Naive thymus-derived CD8-positive, alpha-beta T cell (primary cell): ENCODE measurements at regions not wholly inside any gene's neighbourhood (a gene's known extent, or its start where the extent isn't known, plus 50 kb on each side); places are given as distances from the start of the nearest gene placed in this dataset.
"Not testable (repeated sequence)": the region's sequence is repeated elsewhere in the genome, so short reads cannot be mapped to it uniquely, and the experiment has no call there.

Source experiments
- ATAC-seq, 2 donors: fragments of 150-1000 bp; cut with Tn5 transposase in 1 of 2; sonication (Bioruptor Pico), chemical (Tn5 transposase) in 1 of 2; 1 replicate in 1 of 2; 2 replicates in 1 of 2; pipeline ENCODE4 v1.10.0; 2021; ENCODE audit warnings: mild to moderate bottlenecking in 2 of 2, moderate library complexity in 2 of 2
- POLR2A ChIA-PET: fragments of 350-600 bp; sonication (Branson Sonifier 250); formaldehyde crosslinking; loops from one replicate; lab custom pipeline; 2021; ENCODE audit warnings: antibody characterized with exemption; lab: Charles Lee
- DNase-seq, 10 donors: peaks; one replicate each; pipeline versions ENCODE4 v3.0.0 to v3.0.0-alpha.2; 2020 to 2022
- H3K27ac Mint-ChIP-seq, 10 donors: one replicate each; pipeline ENCODE4 v1.8.0; 2020 to 2022; ENCODE audit warnings: mild to moderate bottlenecking in 10 of 10, mixed read lengths in 10 of 10, moderate library complexity in 4 of 10, inconsistent platforms in 1 of 10
- H3K27me3 Mint-ChIP-seq, 5 donors: one replicate each; pipeline ENCODE4 v1.8.0; 2021 to 2022; ENCODE audit warnings: mixed read lengths in 5 of 5
- H3K36me3 Mint-ChIP-seq, 3 donors: one replicate each; pipeline ENCODE4 v1.8.0; 2020 to 2022; ENCODE audit warnings: mixed read lengths in 3 of 3, mild to moderate bottlenecking in 2 of 3, inconsistent platforms in 1 of 3
- H3K4me1 Mint-ChIP-seq, 4 donors: one replicate each; pipeline ENCODE4 v1.8.0; 2021 to 2022; ENCODE audit warnings: mixed read lengths in 4 of 4
- H3K4me3 Mint-ChIP-seq, 10 donors: one replicate each; pipeline ENCODE4 v1.8.0; 2020 to 2022; ENCODE audit warnings: mild to moderate bottlenecking in 10 of 10, mixed read lengths in 10 of 10, moderate library complexity in 6 of 10, inconsistent platforms in 1 of 10
- H3K9me3 Mint-ChIP-seq, 9 donors: one replicate each; pipeline ENCODE4 v1.8.0; 2020 to 2022; ENCODE audit warnings: mixed read lengths in 9 of 9, mild to moderate bottlenecking in 3 of 9, inconsistent platforms in 1 of 9, moderate library complexity in 1 of 9

GRCh38 chr13:62447771-62448382 is 1032.2 kb upstream of the PCDH20 start:
- POLR2A ChIA-PET, H3K4me3 Mint-ChIP-seq, H3K27ac Mint-ChIP-seq, H3K27me3 Mint-ChIP-seq, ATAC-seq, H3K4me1 Mint-ChIP-seq, DNase-seq, H3K36me3 Mint-ChIP-seq: not testable (repeated sequence)
- peaks cover 0 to 13% (median 0%) of the 10 kb centered on the region in 9 donors for H3K9me3 Mint-ChIP-seq

- ATAC-seq, result no peak
- Mint-ChIP-seq H3K27ac (no peak overlapping the region), H3K4me3 (no peak overlapping the region), H3K36me3 (no peaks in the 10 kb centered on the region), H3K27me3 (no peaks in the 10 kb centered on the region), H3K9me3 (peaks cover 0 to 17% (median 0%) of the 10 kb centered on the region in 9 donors), H3K4me1 (no peaks in the 10 kb centered on the region)
- POLR2A ChIA-PET, result no interaction called here
- DNase-seq, result no peak
Observed at GRCh38 chr13:62444805-62445204, 1029.2 kb upstream of the PCDH20 start.

GRCh38 chr13:62434081-62434480 is 1018.4 kb upstream of the PCDH20 start:
- H3K27ac Mint-ChIP-seq, result no peak overlapping the region
- ATAC-seq, result no peak
- H3K27me3 Mint-ChIP-seq, result no peaks in the 10 kb centered on the region
- H3K4me1 Mint-ChIP-seq, result no peaks in the 10 kb centered on the region
- no peak for DNase-seq
- no peak overlapping the region for H3K4me3 Mint-ChIP-seq
- H3K36me3 Mint-ChIP-seq, result no peaks in the 10 kb centered on the region
- POLR2A ChIA-PET, result no interaction called here
- peaks cover 0 to 13% (median 0%) of the 10 kb centered on the region in 9 donors for H3K9me3 Mint-ChIP-seq

GRCh38 chr13:62433660-62434059 is 1018.0 kb upstream of the PCDH20 start:
- Mint-ChIP-seq H3K4me1 (no peaks in the 10 kb centered on the region), H3K4me3 (no peak overlapping the region), H3K36me3 (no peaks in the 10 kb centered on the region), H3K9me3 (peaks cover 0 to 11% (median 0%) of the 10 kb centered on the region in 9 donors), H3K27ac (no peak overlapping the region), H3K27me3 (no peaks in the 10 kb centered on the region)
- POLR2A ChIA-PET, result no interaction called here
- ATAC-seq (no peak), DNase-seq (no peak)

- peaks cover 0 to 11% (median 0%) of the 10 kb centered on the region in 9 donors for H3K9me3 Mint-ChIP-seq
- no peak overlapping the region for H3K27ac Mint-ChIP-seq
- no peaks in the 10 kb centered on the region for H3K4me1 Mint-ChIP-seq
- no peaks in the 10 kb centered on the region for H3K36me3 Mint-ChIP-seq
- ATAC-seq (no peak), DNase-seq (no peak)
- POLR2A ChIA-PET, result no interaction called here
- no peaks in the 10 kb centered on the region for H3K27me3 Mint-ChIP-seq
- H3K4me3 Mint-ChIP-seq, result no peak overlapping the region
Observed at GRCh38 chr13:62432906-62433305, 1017.3 kb upstream of the PCDH20 start.

GRCh38 chr13:62432295-62432694 is 1016.6 kb upstream of the PCDH20 start:
- H3K36me3 Mint-ChIP-seq, result no peaks in the 10 kb centered on the region
- no peak overlapping the region for H3K4me3 Mint-ChIP-seq
- ATAC-seq (no peak), DNase-seq (no peak)
- no peak overlapping the region for H3K27ac Mint-ChIP-seq
- no peaks in the 10 kb centered on the region for H3K4me1 Mint-ChIP-seq
- peaks cover 0 to 10% (median 0%) of the 10 kb centered on the region in 9 donors for H3K9me3 Mint-ChIP-seq
- POLR2A ChIA-PET, result no interaction called here
- H3K27me3 Mint-ChIP-seq, result peaks cover 0 to 1% (median 0%) of the 10 kb centered on the region in 5 donors

GRCh38 chr13:62431852-62432251 is 1016.2 kb upstream of the PCDH20 start:
- Mint-ChIP-seq H3K4me3 (no peak overlapping the region), H3K36me3 (no peaks in the 10 kb centered on the region)
- POLR2A ChIA-PET, result no interaction called here

GRCh38 chr13:62418872-62419271 is 1003.2 kb upstream of the PCDH20 start:
- Mint-ChIP-seq H3K4me3 (no peak overlapping the region), H3K9me3 (peaks cover 0 to 5% (median 0%) of the 10 kb centered on the region in 9 donors), H3K27ac (no peak overlapping the region), H3K27me3 (no peaks in the 10 kb centered on the region), H3K36me3 (no peaks in the 10 kb centered on the region), H3K4me1 (no peaks in the 10 kb centered on the region)
- POLR2A ChIA-PET, result no interaction called here
- no peak for ATAC-seq
- DNase-seq, result no peak

More at GRCh38 chr13:62431852-62432251, 1016.2 kb upstream of the PCDH20 start:
- Mint-ChIP-seq H3K9me3 (peaks cover 0 to 5% (median 0%) of the 10 kb centered on the region in 9 donors), H3K4me1 (no peaks in the 10 kb centered on the region), H3K27me3 (peaks cover 0 to 1% (median 0%) of the 10 kb centered on the region in 5 donors), H3K27ac (no peak overlapping the region)
- DNase-seq (no peak), ATAC-seq (no peak)

GRCh38 chr13:62418376-62418775 is 1002.7 kb upstream of the PCDH20 start:
- Mint-ChIP-seq H3K4me3 (no peak overlapping the region), H3K27ac (no peak overlapping the region), H3K27me3 (no peaks in the 10 kb centered on the region), H3K4me1 (no peaks in the 10 kb centered on the region), H3K36me3 (no peaks in the 10 kb centered on the region), H3K9me3 (peaks cover 0 to 7% (median 0%) of the 10 kb centered on the region in 9 donors)
- no peak for DNase-seq
- POLR2A ChIA-PET, result no interaction called here
- no peak for ATAC-seq

GRCh38 chr13:62407871-62408270 is 992.2 kb upstream of the PCDH20 start:
- Mint-ChIP-seq H3K9me3 (peaks cover 0 to 20% (median 6%) of the 10 kb centered on the region in 9 donors), H3K36me3 (no peaks in the 10 kb centered on the region), H3K4me1 (no peaks in the 10 kb centered on the region), H3K4me3 (no peak overlapping the region), H3K27ac (no peak overlapping the region), H3K27me3 (no peaks in the 10 kb centered on the region)
- no peak for DNase-seq
- no peak for ATAC-seq
- POLR2A ChIA-PET, result no interaction called here

- DNase-seq, result no peak
Observed at GRCh38 chr13:62388515-62388914, 972.9 kb upstream of the PCDH20 start.

GRCh38 chr13:62387647-62388046 is 972.0 kb upstream of the PCDH20 start:
- Mint-ChIP-seq H3K4me1 (no peaks in the 10 kb centered on the region), H3K4me3 (no peak overlapping the region), H3K9me3 (peaks cover 0 to 5% (median under 1%) of the 10 kb centered on the region in 9 donors), H3K36me3 (no peaks in the 10 kb centered on the region), H3K27ac (no peak overlapping the region), H3K27me3 (no peaks in the 10 kb centered on the region)
- POLR2A ChIA-PET, result no interaction called here
- DNase-seq, result no peak
- no peak for ATAC-seq

More at GRCh38 chr13:62388515-62388914, 972.9 kb upstream of the PCDH20 start:
- Mint-ChIP-seq H3K9me3 (peaks cover 0 to 7% (median 2%) of the 10 kb centered on the region in 9 donors), H3K4me3 (no peak overlapping the region), H3K27me3 (no peaks in the 10 kb centered on the region), H3K27ac (no peak overlapping the region), H3K36me3 (no peaks in the 10 kb centered on the region), H3K4me1 (no peaks in the 10 kb centered on the region)
- POLR2A ChIA-PET, result no interaction called here
- ATAC-seq, result no peak

- H3K36me3 Mint-ChIP-seq, H3K4me3 Mint-ChIP-seq, H3K9me3 Mint-ChIP-seq, H3K27ac Mint-ChIP-seq, DNase-seq, H3K27me3 Mint-ChIP-seq, POLR2A ChIA-PET, ATAC-seq, H3K4me1 Mint-ChIP-seq: not testable (repeated sequence)
Observed at GRCh38 chr13:62379241-62379640, 963.6 kb upstream of the PCDH20 start.

- DNase-seq (no peak), ATAC-seq (no peak)
- no peaks in the 10 kb centered on the region for H3K4me1 Mint-ChIP-seq
- H3K4me3 Mint-ChIP-seq, result no peak overlapping the region
- no peak overlapping the region for H3K27ac Mint-ChIP-seq
- H3K36me3 Mint-ChIP-seq, result no peaks in the 10 kb centered on the region
- POLR2A ChIA-PET, result no interaction called here
- peaks cover 0 to 9% (median 0%) of the 10 kb centered on the region in 9 donors for H3K9me3 Mint-ChIP-seq
- H3K27me3 Mint-ChIP-seq, result no peaks in the 10 kb centered on the region
Observed at GRCh38 chr13:62377838-62378237, 962.2 kb upstream of the PCDH20 start.
